ENCODE measurements at regions not wholly inside any gene's neighbourhood (a gene's known extent, or its start where the extent isn't known, plus 50 kb on each side); places are given as distances from the start of the nearest gene placed in this dataset.

DNA sequence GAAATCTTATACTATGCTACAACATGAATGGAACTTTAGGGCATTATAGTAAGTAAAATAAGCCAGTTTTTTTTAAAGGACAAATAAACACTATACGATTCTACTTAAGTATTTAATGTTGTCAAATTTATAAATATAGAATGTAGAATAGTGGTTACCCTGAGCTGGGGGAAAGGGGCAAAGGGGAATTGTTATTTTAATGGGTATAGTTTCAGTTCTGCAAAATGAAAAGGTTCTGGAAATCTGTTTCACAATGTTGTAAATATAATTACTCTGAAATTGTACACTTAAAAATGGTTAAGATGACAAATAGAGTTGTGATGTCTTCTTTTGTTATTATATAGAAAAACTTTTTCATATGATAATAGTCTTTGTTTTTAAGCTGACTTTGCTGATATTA lies 366.3 kb downstream of the MRPL39 start:
- Histone ChIP-seq H3K4me2 (ENCODE audit: unreplicated experiment) (no peak overlapping the region), H3K36me3 (ENCODE audit: low read depth) (no peaks in the 10 kb centered on the region), H3K9me2 (ENCODE audit: insufficient read depth) (no peaks in the 10 kb centered on the region), H3K4me3 (no peak overlapping the region), H3K9ac (no peak overlapping the region), H3K27me3 (replicated peaks; ENCODE audit: insufficient read depth) (no peaks in the 10 kb centered on the region), H3K27ac (no peak overlapping the region), H4K20me1 (ENCODE audit: insufficient read depth) (no peaks in the 10 kb centered on the region), H2AFZ (no peak overlapping the region), H3K9me3 (ENCODE audit: low read depth) (no peaks in the 10 kb centered on the region), H3K4me1 (ENCODE audit: insufficient read depth) (no peaks in the 10 kb centered on the region), H3K79me2 (ENCODE audit: insufficient read depth) (no peaks in the 10 kb centered on the region), H3F3A (ENCODE audit: insufficient read depth) (no peaks in the 10 kb centered on the region)
- no peak for DNase-seq
- WGBS, 2 experiments (ENCODE audit: low coverage in 1 of 2, low lambda C conversion rate in 2 of 2, missing lambda C conversion rate in 2 of 2), result 43 to 46% methylated on average over 1 of the region's 1 CpG
- in situ Hi-C loops (cut with MboI), result no loop called here
- no peak for TF ChIP-seq EZH2 (IDR thresholded peaks at IDR 0.05; ENCODE audit: insufficient read depth, poor library complexity, severe bottlenecking)
- no peak for TF ChIP-seq EZH2phosphoT487 (IDR thresholded peaks at IDR 0.05; ENCODE audit: insufficient read depth, low read depth)

DNA sequence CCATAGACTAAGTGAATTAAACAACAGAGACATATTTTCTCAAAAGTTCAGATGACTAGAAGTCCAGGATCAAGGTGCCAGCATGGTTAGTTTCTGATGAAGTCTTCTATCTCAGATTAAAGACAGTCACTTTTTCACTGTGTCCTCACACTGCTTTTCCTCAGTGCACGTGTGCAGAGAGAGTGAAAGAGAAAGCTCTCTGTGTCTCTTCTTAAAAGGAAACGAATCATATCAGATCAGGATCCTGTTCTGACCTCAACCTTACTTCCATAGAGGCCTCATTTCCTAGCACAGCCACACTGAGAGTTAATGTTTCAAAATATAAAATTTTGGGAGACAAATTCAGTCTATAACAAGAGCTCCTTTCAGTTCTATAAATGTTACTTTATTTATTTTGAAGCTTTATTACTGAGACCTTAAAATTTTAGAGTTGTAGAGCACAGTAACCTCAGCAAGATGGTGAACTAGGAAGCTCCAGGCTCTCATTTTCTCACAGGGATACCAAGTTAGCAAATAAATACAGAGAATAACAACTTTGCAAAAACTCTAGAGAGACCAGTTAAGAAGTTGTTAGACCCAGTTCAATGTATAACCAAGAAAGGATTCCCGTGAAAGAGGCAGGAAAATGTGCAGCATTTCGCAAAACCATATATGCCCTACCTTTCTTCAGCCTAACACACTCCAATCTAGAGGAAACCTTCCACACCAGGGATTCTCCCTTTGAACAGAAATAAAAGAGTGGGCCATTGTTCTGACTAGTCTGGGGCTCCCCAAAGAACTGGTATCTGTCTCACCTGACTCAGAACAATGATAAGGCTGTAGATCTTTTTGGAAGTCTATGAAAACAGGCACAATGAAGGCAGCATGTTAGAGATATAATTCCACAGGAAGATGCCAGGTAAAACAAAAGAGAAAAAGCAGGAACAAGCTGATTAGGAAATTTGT lies 372.2 kb downstream of the MRPL39 start:
- H3K79me2 ChIP-seq (ENCODE audit: insufficient read depth), result no peaks in the 10 kb centered on the region
- H3K4me2 ChIP-seq (ENCODE audit: unreplicated experiment), result no peak overlapping the region
- H3K27ac ChIP-seq, result no peak overlapping the region
- H3F3A ChIP-seq (ENCODE audit: insufficient read depth), result no peaks in the 10 kb centered on the region
- no peaks in the 10 kb centered on the region for H3K4me1 ChIP-seq (ENCODE audit: insufficient read depth)
- no peak overlapping the region for H3K4me3 ChIP-seq
- no peaks in the 10 kb centered on the region for H4K20me1 ChIP-seq (ENCODE audit: insufficient read depth)
- DNase-seq, result no peak
- no peaks in the 10 kb centered on the region for H3K9me2 ChIP-seq (ENCODE audit: insufficient read depth)
- H2AFZ ChIP-seq, result no peak overlapping the region
- H3K36me3 ChIP-seq (ENCODE audit: low read depth), result no peaks in the 10 kb centered on the region
- WGBS, 2 experiments (ENCODE audit: low coverage in 1 of 2, low lambda C conversion rate in 2 of 2, missing lambda C conversion rate in 2 of 2), result 12 to 15% methylated on average over 4 of the region's 4 CpGs
- H3K9ac ChIP-seq, result no peak overlapping the region
- in situ Hi-C loops (cut with MboI), result no loop called here
- no peaks in the 10 kb centered on the region for H3K27me3 ChIP-seq (replicated peaks; ENCODE audit: insufficient read depth)
- H3K9me3 ChIP-seq (ENCODE audit: low read depth), result no peaks in the 10 kb centered on the region
- TF ChIP-seq EZH2phosphoT487 (IDR thresholded peaks at IDR 0.05; ENCODE audit: insufficient read depth, low read depth) (no peak), EZH2 (IDR thresholded peaks at IDR 0.05; ENCODE audit: insufficient read depth, poor library complexity, severe bottlenecking) (no peak)

DNA sequence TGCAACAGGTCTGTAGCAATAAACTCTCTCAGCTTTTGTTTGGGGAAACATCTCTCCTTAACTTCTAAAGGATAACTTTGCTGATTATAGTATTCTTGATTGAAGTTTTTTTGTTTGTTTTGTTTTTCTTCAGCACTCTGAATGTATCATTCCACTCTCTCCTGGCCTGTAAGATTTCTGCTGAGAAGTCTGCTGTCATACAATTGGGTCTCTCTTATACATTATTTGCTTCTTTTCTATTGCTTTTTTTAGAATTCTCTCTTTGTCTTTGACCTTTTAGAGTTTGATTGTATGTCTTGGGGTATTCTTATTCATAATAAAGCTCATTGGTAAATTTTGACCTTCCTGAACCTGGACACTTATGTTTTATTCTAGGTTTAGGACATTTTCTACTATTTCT lies 386.3 kb downstream of the MRPL39 start:
- Histone ChIP-seq H3K27me3 (replicated peaks; ENCODE audit: insufficient read depth) (no peaks in the 10 kb centered on the region), H3F3A (ENCODE audit: insufficient read depth) (no peaks in the 10 kb centered on the region), H3K27ac (no peak overlapping the region), H3K36me3 (ENCODE audit: low read depth) (no peaks in the 10 kb centered on the region), H3K4me2 (ENCODE audit: unreplicated experiment) (no peak overlapping the region), H3K9ac (no peak overlapping the region), H4K20me1 (ENCODE audit: insufficient read depth) (no peaks in the 10 kb centered on the region), H3K9me2 (ENCODE audit: insufficient read depth) (no peaks in the 10 kb centered on the region), H2AFZ (no peak overlapping the region), H3K4me3 (no peak overlapping the region), H3K9me3 (ENCODE audit: low read depth) (no peaks in the 10 kb centered on the region), H3K4me1 (ENCODE audit: insufficient read depth) (no peaks in the 10 kb centered on the region), H3K79me2 (ENCODE audit: insufficient read depth) (no peaks in the 10 kb centered on the region)
- in situ Hi-C loops (cut with MboI), result no loop called here
- no peak for TF ChIP-seq EZH2phosphoT487 (IDR thresholded peaks at IDR 0.05; ENCODE audit: insufficient read depth, low read depth)
- no peak for TF ChIP-seq EZH2 (IDR thresholded peaks at IDR 0.05; ENCODE audit: insufficient read depth, poor library complexity, severe bottlenecking)
- DNase-seq, result no peak

DNA sequence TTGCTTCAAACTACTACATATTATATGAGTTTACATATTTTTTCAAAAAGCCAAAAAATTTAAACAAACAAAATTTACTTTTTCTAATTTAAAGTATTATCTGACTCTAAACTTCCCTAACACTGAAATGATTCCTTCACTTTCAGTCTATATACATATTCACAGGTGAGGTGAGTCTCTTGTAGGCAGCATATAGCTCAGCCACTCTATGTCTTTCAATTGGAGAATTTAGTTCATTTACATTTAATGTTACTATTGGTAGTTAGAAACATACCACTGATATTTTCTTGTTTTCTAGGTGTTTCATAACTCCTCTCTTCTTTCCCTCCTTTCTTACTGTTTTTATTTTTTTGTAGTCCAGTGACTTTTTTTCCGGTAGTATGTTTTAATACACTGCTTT lies 387.1 kb downstream of the MRPL39 start:
- TF ChIP-seq EZH2 (IDR thresholded peaks at IDR 0.05; ENCODE audit: insufficient read depth, poor library complexity, severe bottlenecking), result no peak
- TF ChIP-seq EZH2phosphoT487 (IDR thresholded peaks at IDR 0.05; ENCODE audit: insufficient read depth, low read depth), result no peak

More for the DNA sequence above, 387.1 kb downstream of the MRPL39 start:
- H3K79me2 ChIP-seq (ENCODE audit: insufficient read depth), result no peaks in the 10 kb centered on the region
- in situ Hi-C loops (cut with MboI), result no loop called here
- H3K9me3 ChIP-seq (ENCODE audit: low read depth), result no peaks in the 10 kb centered on the region
- WGBS, 2 experiments (ENCODE audit: low coverage in 1 of 2, low lambda C conversion rate in 2 of 2, missing lambda C conversion rate in 2 of 2), result 56 to 83% methylated on average over 1 of the region's 1 CpG
- no peaks in the 10 kb centered on the region for H4K20me1 ChIP-seq (ENCODE audit: insufficient read depth)
- H3K9ac ChIP-seq, result no peak overlapping the region
- H3K27me3 ChIP-seq (replicated peaks; ENCODE audit: insufficient read depth), result no peaks in the 10 kb centered on the region
- H3K9me2 ChIP-seq (ENCODE audit: insufficient read depth), result no peaks in the 10 kb centered on the region
- no peak overlapping the region for H3K4me3 ChIP-seq
- DNase-seq, result no peak
- H3K36me3 ChIP-seq (ENCODE audit: low read depth), result no peaks in the 10 kb centered on the region
- no peaks in the 10 kb centered on the region for H3F3A ChIP-seq (ENCODE audit: insufficient read depth)
- no peaks in the 10 kb centered on the region for H3K4me1 ChIP-seq (ENCODE audit: insufficient read depth)
- H3K4me2 ChIP-seq (ENCODE audit: unreplicated experiment), result no peak overlapping the region
- H3K27ac ChIP-seq, result no peak overlapping the region
- H2AFZ ChIP-seq, result no peak overlapping the region

All from GM23248 (cell line).